GM12865 (cell line): ENCODE measurements at regions not wholly inside any gene's neighbourhood (a gene's known extent, or its start where the extent isn't known, plus 50 kb on each side); places are given as distances from the start of the nearest gene placed in this dataset.

Source experiments
- DNase-seq: peaks from one replicate; pipeline ENCODE4 v3.0.0; 2010; ENCODE audit warnings: low read depth
- H3K4me3 ChIP-seq: 2 replicates; pipeline ENCODE4 v1.5.1; 2011; ENCODE audit warnings: mild to moderate bottlenecking, low read depth, low read length, control low read depth
- TF ChIP-seq, protein P1 (sequence below): IDR thresholded peaks from 2 replicates; pipeline ENCODE4 v1.5.1; 2011; ENCODE audit warnings: low read length, control low read depth, low read depth, inconsistent platforms; ENCODE audit not compliant: insufficient read depth; ENCODE audit errors: missing control alignments

DNA sequence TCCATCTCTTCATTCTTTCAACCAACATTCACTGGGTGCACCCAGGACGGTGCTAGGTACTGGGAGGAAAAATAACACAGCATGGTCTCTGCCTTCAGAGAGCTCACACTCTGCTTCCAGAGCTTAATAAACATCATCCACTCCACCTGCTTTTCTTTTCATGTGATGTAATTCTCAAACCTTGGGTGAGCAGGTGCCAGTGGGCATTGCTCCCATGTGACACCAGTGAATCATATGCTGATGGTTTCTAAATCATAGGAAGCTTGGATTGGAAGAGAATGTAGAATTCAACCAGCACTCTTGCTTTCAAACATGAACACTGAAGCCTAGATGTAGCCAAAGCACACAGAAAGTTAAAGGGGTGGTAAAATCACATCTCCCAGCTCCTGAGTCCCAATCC is 189.8 kb downstream of the FOXA2 start:
- DNase-seq, result no peak
- TF ChIP-seq, protein P1, sequence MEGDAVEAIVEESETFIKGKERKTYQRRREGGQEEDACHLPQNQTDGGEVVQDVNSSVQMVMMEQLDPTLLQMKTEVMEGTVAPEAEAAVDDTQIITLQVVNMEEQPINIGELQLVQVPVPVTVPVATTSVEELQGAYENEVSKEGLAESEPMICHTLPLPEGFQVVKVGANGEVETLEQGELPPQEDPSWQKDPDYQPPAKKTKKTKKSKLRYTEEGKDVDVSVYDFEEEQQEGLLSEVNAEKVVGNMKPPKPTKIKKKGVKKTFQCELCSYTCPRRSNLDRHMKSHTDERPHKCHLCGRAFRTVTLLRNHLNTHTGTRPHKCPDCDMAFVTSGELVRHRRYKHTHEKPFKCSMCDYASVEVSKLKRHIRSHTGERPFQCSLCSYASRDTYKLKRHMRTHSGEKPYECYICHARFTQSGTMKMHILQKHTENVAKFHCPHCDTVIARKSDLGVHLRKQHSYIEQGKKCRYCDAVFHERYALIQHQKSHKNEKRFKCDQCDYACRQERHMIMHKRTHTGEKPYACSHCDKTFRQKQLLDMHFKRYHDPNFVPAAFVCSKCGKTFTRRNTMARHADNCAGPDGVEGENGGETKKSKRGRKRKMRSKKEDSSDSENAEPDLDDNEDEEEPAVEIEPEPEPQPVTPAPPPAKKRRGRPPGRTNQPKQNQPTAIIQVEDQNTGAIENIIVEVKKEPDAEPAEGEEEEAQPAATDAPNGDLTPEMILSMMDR, result no peak
- H3K4me3 ChIP-seq, result no peak overlapping the region

GRCh38 chr20:22390543-22390903 is 193.8 kb downstream of the FOXA2 start:
- no peak for DNase-seq
- TF ChIP-seq, protein P1, result no peak
- no peak overlapping the region for H3K4me3 ChIP-seq

GRCh38 chr20:22389836-22390542 is 194.4 kb downstream of the FOXA2 start:
- TF ChIP-seq, protein P1, result no peak
- no peak for DNase-seq
- no peak overlapping the region for H3K4me3 ChIP-seq

GRCh38 chr20:22387452-22387851 is 196.9 kb downstream of the FOXA2 start:
- TF ChIP-seq, protein P1, result no peak
- no peak overlapping the region for H3K4me3 ChIP-seq
- no peak for DNase-seq

DNA sequence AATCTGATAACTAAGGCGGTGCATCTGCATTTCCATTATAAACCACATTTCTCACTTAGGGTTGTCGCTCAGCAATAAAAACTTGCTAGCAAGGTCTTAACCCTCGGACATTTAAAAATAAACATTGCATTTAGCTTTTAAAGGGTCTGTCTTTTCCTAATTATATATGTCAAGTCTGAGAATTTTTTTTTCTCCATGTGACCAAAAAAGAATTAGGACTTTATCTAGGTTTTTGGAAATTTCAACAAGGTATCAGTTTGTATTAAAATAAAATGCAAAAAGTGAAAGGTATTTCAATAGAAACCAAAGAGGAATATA is 198.1 kb downstream of the FOXA2 start:
- TF ChIP-seq, protein P1, result no peak
- H3K4me3 ChIP-seq, result no peak overlapping the region
- DNase-seq, result no peak

- no peak overlapping the region for H3K4me3 ChIP-seq
- no peak for DNase-seq
- TF ChIP-seq, protein P1, result no peak
Observed at GRCh38 chr20:22385602-22386305, 198.6 kb downstream of the FOXA2 start.

DNA sequence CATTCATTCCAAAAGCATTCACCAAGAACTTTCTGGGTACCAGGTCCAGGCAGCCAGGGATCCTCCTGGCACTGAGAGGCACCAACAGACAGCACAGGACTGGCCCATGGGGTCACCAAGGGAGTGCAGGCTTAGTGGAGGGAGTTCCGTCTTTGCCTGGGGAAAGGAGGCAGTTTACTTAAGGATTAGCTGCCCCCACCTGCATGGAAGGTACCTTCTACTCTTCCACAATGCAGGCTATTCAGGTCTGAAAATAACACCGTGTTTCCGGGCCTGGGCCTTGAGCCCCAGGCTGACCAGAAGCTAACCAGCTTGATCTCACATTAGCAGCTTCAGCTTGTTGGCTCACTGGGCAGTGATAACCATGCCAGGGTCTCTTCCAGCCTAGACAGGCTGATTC is 199.4 kb downstream of the FOXA2 start:
- no peak overlapping the region for H3K4me3 ChIP-seq
- TF ChIP-seq, protein P1, result no peak
- DNase-seq, result no peak
